KOPT-K1 (cell line): ENCODE measurements at regions not wholly inside any gene's neighbourhood (a gene's known extent, or its start where the extent isn't known, plus 50 kb on each side); places are given as distances from the start of the nearest gene placed in this dataset.
"Not testable (repeated sequence)": the region's sequence is repeated elsewhere in the genome, so short reads cannot be mapped to it uniquely, and the experiment has no call there.

Source experiments
- H3K27ac ChIP-seq: fragments of 200-600 bp; sonication (generic); 2 replicates; pipeline ENCODE4 v1.5.1; 2016; ENCODE audit warnings: antibody characterized with exemption, mild to moderate bottlenecking, low read depth, low read length; ENCODE audit not compliant: poor library complexity, severe bottlenecking
- H3K36me3 ChIP-seq: fragments of 200-600 bp; sonication (generic); 2 replicates; pipeline ENCODE4 v1.5.1; 2017; ENCODE audit warnings: antibody characterized with exemption, mild to moderate bottlenecking, low read length, moderate library complexity; ENCODE audit not compliant: insufficient read depth
- H3K9me3 ChIP-seq: fragments of 200-600 bp; sonication (generic); 2 replicates; pipeline ENCODE4 v1.5.1; 2017; ENCODE audit warnings: antibody characterized with exemption, low read length, mild to moderate bottlenecking; ENCODE audit not compliant: insufficient read depth, poor library complexity, severe bottlenecking

- not testable (repeated sequence) for H3K27ac ChIP-seq, H3K9me3 ChIP-seq, H3K36me3 ChIP-seq
These were observed 110.1 kb downstream of the LAT start for GRCh38 chr16:29094729-29095624.

DNA sequence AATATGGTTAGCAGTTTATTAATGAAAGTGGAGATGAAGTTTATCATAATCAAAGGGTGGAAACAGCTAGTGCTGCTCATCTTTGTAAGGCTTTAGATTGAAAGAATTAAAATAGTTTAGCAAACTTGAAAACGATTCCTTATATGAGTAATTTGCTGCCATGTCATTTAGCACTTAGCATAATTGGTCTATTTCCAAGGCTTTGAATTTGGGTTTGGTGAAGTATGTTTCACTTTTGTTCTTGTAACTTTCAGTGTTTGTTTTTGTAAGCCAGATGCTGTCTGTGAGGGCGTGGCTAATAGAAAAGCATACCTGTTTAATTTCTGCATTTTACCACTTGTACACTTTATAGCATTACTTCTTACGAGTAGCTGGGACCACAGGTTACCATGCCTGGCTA is 109.5 kb downstream of the LAT start:
- H3K27ac ChIP-seq, H3K36me3 ChIP-seq, H3K9me3 ChIP-seq: not testable (repeated sequence)

- not testable (repeated sequence) for H3K27ac ChIP-seq, H3K36me3 ChIP-seq, H3K9me3 ChIP-seq
These were observed 104.8 kb downstream of the LAT start for GRCh38 chr16:29089679-29090078.

DNA sequence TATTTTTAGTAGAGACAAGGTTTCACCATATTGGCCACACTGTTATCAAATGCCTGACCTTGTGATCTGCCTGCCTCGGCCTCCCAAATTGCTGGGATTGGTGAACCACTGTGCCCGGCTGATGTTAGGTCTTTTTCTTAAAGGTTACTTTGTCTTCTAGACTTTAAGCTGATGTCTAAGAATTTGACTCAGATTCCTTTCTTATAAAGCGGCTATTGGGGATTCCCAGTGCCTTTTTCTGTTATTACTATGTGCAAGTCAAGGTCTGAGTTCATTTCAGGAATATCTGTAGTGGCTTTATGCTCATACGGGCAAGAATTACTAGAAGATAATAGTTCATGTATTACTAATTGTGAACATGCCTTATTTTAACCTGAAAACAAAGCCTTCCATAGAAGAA is 102.8 kb downstream of the LAT start:
- not testable (repeated sequence) for H3K36me3 ChIP-seq, H3K9me3 ChIP-seq, H3K27ac ChIP-seq

DNA sequence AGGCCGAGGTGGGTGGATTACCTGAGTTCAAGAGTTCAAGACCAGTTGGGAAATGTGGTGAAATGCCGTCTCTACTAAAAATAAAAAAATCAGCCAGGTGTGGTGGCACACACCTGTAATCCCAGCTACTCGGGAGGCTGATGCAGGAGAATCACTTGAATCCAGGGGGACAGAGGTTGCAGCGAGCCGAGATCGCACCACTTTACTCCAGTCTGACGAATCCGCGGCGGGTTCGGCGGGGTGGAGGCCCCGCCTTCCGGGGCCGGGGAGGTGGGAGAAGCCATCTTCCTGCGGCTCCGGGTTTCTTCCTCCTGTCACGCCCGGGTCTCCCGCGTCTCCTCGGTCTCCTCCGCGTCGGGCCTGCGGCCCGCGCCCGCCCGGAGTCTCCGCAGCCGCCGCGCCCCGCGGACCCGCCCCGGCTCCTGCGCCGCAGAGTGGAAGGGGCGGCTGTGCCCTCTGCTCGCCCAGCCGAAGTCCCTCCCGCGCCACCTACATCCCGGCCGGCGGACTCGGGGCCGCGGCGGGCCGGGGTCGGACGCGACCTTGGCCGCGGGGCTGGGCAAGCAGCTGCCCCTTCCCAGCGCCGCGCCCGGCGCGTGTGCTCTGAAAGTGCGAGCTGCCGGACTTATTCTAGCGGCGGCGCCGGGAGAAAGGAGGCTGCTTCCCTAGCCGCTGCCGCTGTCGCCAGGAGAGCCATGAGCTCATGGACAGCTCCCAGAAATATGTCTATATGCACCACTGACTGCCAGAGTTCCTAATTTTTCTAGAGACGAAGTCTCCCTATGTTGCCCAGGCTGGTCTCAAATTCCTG is 97.2 kb downstream of the LAT start:
- H3K9me3 ChIP-seq, H3K36me3 ChIP-seq, H3K27ac ChIP-seq: not testable (repeated sequence)

GRCh38 chr16:29074554-29075402 is 89.9 kb downstream of the LAT start:
- not testable (repeated sequence) for H3K9me3 ChIP-seq, H3K36me3 ChIP-seq, H3K27ac ChIP-seq

DNA sequence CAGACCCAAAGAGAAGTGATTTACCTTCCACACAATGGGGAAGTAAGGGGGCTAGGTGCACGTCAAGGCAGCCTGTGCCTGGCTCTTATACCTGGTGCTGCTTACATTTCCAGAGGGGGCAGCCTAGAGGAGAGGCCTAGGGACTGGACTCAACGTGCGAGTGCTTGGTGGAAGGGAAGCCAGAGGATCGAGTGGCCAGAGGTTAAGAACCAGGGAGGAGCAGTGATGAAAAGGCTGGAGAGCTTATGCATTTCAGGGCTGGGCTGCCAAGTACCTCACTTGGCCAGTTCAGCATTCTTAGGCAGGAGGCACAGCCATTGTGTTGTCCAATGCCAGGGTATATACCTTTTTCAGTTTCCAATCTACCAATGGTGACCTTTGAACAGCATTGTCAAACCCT is 77.4 kb downstream of the LAT start:
- H3K36me3 ChIP-seq, H3K9me3 ChIP-seq, H3K27ac ChIP-seq: not testable (repeated sequence)

- H3K27ac ChIP-seq: not testable (repeated sequence)
These were observed 76.6 kb downstream of the LAT start for GRCh38 chr16:29061467-29061921.

GRCh38 chr16:29060022-29060810 is 75.4 kb downstream of the LAT start:
- not testable (repeated sequence) for H3K9me3 ChIP-seq, H3K27ac ChIP-seq, H3K36me3 ChIP-seq

More at GRCh38 chr16:29061467-29061921, 76.6 kb downstream of the LAT start:
- not testable (repeated sequence) for H3K36me3 ChIP-seq, H3K9me3 ChIP-seq

GRCh38 chr16:29059575-29059974 is 74.7 kb downstream of the LAT start:
- not testable (repeated sequence) for H3K9me3 ChIP-seq, H3K36me3 ChIP-seq, H3K27ac ChIP-seq
